Mucosa of rectum (tissue), 2 donors: ENCODE measurements at regions not wholly inside any gene's neighbourhood (a gene's known extent, or its start where the extent isn't known, plus 50 kb on each side); places are given as distances from the start of the nearest gene placed in this dataset.
A peak's percentile ranks its signal among the peaks of the same experiment; 100 is the strongest.

Experiments used
- H3K27ac ChIP-seq, 2 donors: one replicate each; pipeline ENCODE4 v1.7.0; 2013; ENCODE audit warnings: inconsistent platforms in 2 of 2, low read depth in 2 of 2, low read length in 2 of 2
- H3K27me3 ChIP-seq, 2 donors: one replicate each; pipeline ENCODE4 v1.7.0; 2013; ENCODE audit warnings: low read length in 2 of 2; ENCODE audit not compliant: control insufficient read depth in 2 of 2, insufficient read depth in 2 of 2
- H3K36me3 ChIP-seq, 2 donors: one replicate each; pipeline ENCODE4 v1.7.0; 2013; ENCODE audit warnings: low read length in 2 of 2; ENCODE audit not compliant: control insufficient read depth in 2 of 2, insufficient read depth in 2 of 2
- H3K4me1 ChIP-seq, 2 donors: one replicate each; pipeline ENCODE4 v1.7.0; 2013; ENCODE audit warnings: low read length in 2 of 2, mild to moderate bottlenecking in 1 of 2; ENCODE audit not compliant: control insufficient read depth in 2 of 2, insufficient read depth in 2 of 2
- H3K4me3 ChIP-seq, 2 donors: one replicate each; pipeline ENCODE4 v1.7.0; 2013; ENCODE audit warnings: low read length in 2 of 2
- H3K9ac ChIP-seq, 2 donors: one replicate each; pipeline ENCODE4 v1.7.0; 2013; ENCODE audit warnings: low read length in 2 of 2, low read depth in 1 of 2, mild to moderate bottlenecking in 1 of 2
- H3K9me3 ChIP-seq, 2 donors: one replicate each; pipeline ENCODE4 v1.7.0; 2013; ENCODE audit warnings: low read length in 2 of 2; ENCODE audit not compliant: control insufficient read depth in 2 of 2
- donor health status: healthy.
- donor health status: Normal muscosa, but diverticular disease.

DNA sequence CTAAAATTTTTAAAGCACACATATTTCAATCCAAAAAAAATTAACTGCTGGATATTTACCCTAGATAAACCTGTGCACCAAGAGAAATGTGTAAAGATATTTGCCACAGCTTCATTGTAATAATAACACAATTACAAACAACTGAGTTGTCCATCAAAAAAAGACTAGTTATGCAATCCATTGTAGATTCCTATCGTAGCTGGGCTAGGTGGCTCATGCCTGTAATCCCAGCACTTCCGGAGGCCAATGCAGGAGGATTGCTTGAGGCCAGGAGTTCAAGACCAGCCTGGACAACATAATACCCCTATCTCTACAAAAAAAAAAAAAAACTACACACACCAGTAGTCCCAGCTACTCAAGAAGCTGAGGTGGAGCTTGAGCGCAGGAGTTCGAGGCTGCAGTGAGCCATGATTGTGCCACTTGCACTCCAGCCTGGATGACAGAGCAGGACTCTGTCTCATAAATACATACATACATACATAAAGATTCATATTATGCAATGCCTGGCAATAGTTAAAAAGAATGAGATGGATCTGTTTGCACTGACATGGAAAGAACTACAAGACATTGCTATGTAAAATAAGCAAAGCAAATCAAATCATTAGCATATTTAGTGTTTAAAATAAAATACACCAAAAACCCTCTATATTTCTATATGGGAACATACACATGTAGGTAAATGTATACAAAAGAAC, 56.5 kb upstream of the CCDC28A start:
- no peak overlapping the region for H3K27ac ChIP-seq
- no peak overlapping the region for H3K4me3 ChIP-seq
- H3K4me1 ChIP-seq = peaks cover 3 to 4% of the 10 kb centered on the region in 2 donors
- no peaks in the 10 kb centered on the region for H3K27me3 ChIP-seq
- no peaks in the 10 kb centered on the region for H3K36me3 ChIP-seq
- no peak overlapping the region for H3K9ac ChIP-seq
- no peaks in the 10 kb centered on the region for H3K9me3 ChIP-seq

DNA sequence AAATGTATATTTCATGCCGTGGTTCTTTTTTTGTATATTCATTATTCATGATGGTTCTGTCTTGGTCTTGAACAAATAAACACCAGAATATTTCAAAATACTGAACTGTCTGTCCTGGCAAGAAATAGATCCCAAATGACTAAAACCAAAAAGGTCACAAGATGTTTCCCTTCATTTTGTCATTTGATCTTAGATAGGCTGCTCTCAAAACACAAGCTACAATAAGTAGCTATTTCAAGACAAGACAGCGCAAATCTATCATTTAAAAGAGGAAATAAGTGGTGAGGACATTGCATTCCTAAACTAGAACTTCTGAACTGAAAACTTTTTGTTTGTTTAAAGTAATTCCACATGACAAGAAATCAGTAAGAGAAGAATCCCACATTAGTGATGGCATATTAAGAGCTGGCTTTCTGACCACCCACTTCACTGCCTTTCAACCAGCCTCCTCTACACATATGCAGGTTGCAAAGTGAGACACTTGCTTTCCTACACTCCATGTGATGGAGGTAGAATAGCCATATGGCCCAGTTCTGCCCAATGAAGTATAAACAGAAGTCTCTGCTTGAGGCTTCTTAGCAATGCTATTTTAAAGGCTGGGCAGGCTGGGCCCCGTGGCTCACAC, 54.4 kb upstream of the CCDC28A start:
- Histone ChIP-seq H3K27ac (peak overlapping the region in 1 of 2 donors; percentile 60), H3K9ac (no peak overlapping the region)

GRCh38 chr6:138719744-138720143, 53.8 kb upstream of the CCDC28A start:
- Histone ChIP-seq H3K27ac (peak overlapping the region in 1 of 2 donors; percentile 60), H3K4me1 (peaks cover 3 to 4% of the 10 kb centered on the region in 2 donors), H3K27me3 (no peaks in the 10 kb centered on the region), H3K9me3 (no peaks in the 10 kb centered on the region), H3K4me3 (no peak overlapping the region), H3K36me3 (no peaks in the 10 kb centered on the region), H3K9ac (no peak overlapping the region)

More for the DNA sequence above, 54.4 kb upstream of the CCDC28A start:
- H3K36me3 ChIP-seq = no peaks in the 10 kb centered on the region
- peaks cover 3 to 4% of the 10 kb centered on the region in 2 donors for H3K4me1 ChIP-seq
- H3K4me3 ChIP-seq = no peak overlapping the region
- H3K27me3 ChIP-seq = no peaks in the 10 kb centered on the region
- no peaks in the 10 kb centered on the region for H3K9me3 ChIP-seq

DNA sequence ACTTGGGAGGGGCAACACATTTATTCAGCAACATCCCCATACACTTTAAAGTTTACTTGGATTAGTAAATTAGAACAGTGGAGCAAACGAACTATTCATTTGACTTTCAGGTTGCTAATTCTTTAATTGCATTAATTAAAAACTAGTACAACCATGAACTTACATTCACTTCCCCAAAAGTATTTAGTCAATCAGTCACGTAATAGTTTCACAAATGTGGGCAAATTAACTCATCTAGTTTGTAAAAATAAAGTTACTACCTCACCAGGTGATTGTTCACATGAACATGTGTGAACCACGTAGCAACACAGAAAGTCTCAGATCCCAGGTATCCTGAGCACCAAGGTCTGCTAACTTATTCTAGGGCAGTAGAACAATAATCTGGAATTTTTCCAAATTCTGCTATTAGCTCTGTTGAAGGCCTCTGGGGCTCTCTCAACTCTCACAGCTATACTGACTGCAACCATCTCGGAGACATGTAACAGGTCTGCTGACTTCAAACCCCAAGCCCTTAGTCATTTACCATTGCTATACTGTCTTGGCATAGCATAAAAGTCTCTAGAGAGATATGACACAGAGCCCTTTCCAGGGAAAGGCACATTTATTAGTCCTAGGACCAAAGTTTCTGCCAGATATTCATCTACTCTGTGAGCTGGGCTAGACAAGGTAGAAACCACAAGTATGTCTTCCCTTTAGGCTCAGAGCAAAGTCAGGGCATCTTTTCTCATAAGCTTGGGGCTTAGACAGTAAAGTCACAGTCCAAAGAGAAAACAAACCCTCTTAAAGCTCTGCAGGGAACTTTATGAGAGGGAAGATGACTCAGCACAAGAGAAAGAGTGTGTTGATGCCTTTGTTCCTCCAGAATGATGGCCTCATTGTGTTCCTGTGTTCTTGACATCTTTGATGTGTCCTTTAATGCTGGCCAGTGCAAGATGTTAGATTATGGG, 50.9 kb upstream of the CCDC28A start:
- H3K9me3 ChIP-seq = no peaks in the 10 kb centered on the region
- H3K27ac ChIP-seq = peak overlapping the region in 1 of 2 donors; percentile 11
- peaks cover 3 to 4% of the 10 kb centered on the region in 2 donors for H3K4me1 ChIP-seq
- H3K4me3 ChIP-seq = no peak overlapping the region
- no peaks in the 10 kb centered on the region for H3K27me3 ChIP-seq
- H3K36me3 ChIP-seq = no peaks in the 10 kb centered on the region
- H3K9ac ChIP-seq = no peak overlapping the region
